Smooth muscle cell (in vitro differentiated cells): ENCODE measurements at regions not wholly inside any gene's neighbourhood (a gene's known extent, or its start where the extent isn't known, plus 50 kb on each side); places are given as distances from the start of the nearest gene placed in this dataset.

Experiments used
- DNase-seq: peaks from one replicate; lab custom pipeline; 2025; ENCODE audit not compliant: unreplicated experiment; lab: John Stamatoyannopoulos, UW
- H2AFZ ChIP-seq: fragments of 200-600 bp; sonication (generic); 2 replicates; pipeline ENCODE4 v1.6.0; 2016; ENCODE audit warnings: antibody characterized with exemption, low read depth, mild to moderate bottlenecking
- H3F3A ChIP-seq: fragments of 200-600 bp; sonication (generic); 2 replicates; pipeline ENCODE4 v1.6.0; 2017; ENCODE audit warnings: antibody characterized with exemption, low read depth
- H3K27ac ChIP-seq: fragments of 200-600 bp; sonication (generic); 2 replicates; pipeline ENCODE4 v1.5.1; 2016; ENCODE audit warnings: low read depth, mild to moderate bottlenecking
- H3K27me3 ChIP-seq: fragments of 200-600 bp; sonication (generic); 2 replicates; pipeline ENCODE4 v1.6.1; 2016; ENCODE audit warnings: low read depth, mild to moderate bottlenecking
- H3K36me3 ChIP-seq: fragments of 200-600 bp; sonication (generic); 2 replicates; pipeline ENCODE4 v1.5.1; 2016; ENCODE audit warnings: low read depth
- H3K4me1 ChIP-seq: fragments of 200-600 bp; sonication (generic); 2 replicates; pipeline ENCODE4 v1.5.1; 2016; ENCODE audit warnings: low read depth
- H3K4me2 ChIP-seq: fragments of 200-600 bp; sonication (generic); 2 replicates; pipeline ENCODE4 v1.6.0; 2016; ENCODE audit warnings: mild to moderate bottlenecking
- H3K4me3 ChIP-seq: fragments of 200-600 bp; sonication (generic); 2 replicates; pipeline ENCODE4 v1.5.1; 2016; ENCODE audit warnings: mild to moderate bottlenecking
- H3K79me2 ChIP-seq: fragments of 200-600 bp; sonication (generic); 2 replicates; pipeline ENCODE4 v1.6.0; 2016; ENCODE audit warnings: low read depth, mild to moderate bottlenecking
- H3K9ac ChIP-seq: fragments of 200-600 bp; sonication (generic); 2 replicates; pipeline ENCODE4 v1.6.0; 2016; ENCODE audit warnings: low read depth
- H3K9me3 ChIP-seq: fragments of 200-600 bp; sonication (generic); replicated peaks from 2 replicates; pipeline ENCODE4 v1.5.1; 2016; ENCODE audit warnings: low read depth
- H4K20me1 ChIP-seq: fragments of 200-600 bp; sonication (generic); 2 replicates; pipeline ENCODE4 v1.6.0; 2016; ENCODE audit warnings: low read depth
- CTCF ChIP-seq: fragments of 200-600 bp; sonication (generic); IDR thresholded peaks from 2 replicates; pipeline ENCODE4 v1.5.1; 2017; ENCODE audit warnings: borderline replicate concordance, mild to moderate bottlenecking, antibody characterized with exemption; ENCODE audit not compliant: insufficient read depth, poor library complexity, severe bottlenecking
- WGBS: methylation state at CpG from one replicate; pipeline ENCODE4 v1.1.7; 2016; ENCODE audit warnings: low lambda C conversion rate; 5-methylcytosine and 5-hydroxymethylcytosine counted together

DNA sequence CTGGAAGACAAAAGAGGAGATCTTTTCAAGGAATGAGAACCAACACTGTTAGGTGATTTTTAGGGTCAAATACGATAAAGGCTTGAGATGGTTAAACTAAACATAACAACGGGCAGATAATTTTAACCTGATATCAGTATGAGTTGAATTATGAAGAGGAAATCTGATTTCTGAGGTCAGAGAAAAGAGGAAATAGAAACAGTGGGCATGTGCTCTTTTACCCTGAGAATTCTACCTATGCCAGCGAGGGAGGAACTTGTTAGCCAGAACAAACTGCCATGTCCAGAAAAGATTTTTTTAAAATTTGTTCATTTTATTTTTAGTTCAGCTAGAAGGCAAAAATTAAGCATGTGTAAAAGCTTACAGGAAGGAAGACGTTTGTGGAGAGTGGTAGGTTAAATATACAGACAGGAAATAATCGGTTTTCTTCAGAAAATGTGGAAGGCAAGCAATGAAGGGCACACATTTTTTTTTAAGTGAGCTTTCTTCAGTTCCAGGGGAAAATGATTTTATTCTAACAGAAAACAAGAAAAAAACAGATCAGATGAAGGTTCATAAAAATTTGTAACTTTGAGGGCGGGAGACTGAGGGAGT is 1745.3 kb downstream of the MRPL39 start:
- DNase-seq = no peak
- Histone ChIP-seq H3K79me2 (no peaks in the 10 kb centered on the region), H3K27ac (no peak overlapping the region), H4K20me1 (no peaks in the 10 kb centered on the region), H3K9me3 (no peaks in the 10 kb centered on the region), H3F3A (no peaks in the 10 kb centered on the region), H3K4me3 (no peak overlapping the region), H2AFZ (no peak overlapping the region), H3K4me1 (no peaks in the 10 kb centered on the region), H3K36me3 (no peaks in the 10 kb centered on the region), H3K4me2 (no peak overlapping the region), H3K9ac (no peak overlapping the region), H3K27me3 (no peaks in the 10 kb centered on the region)
- WGBS = 71% methylated on average over 6 of the region's 6 CpGs
- no peak for TF ChIP-seq CTCF

DNA sequence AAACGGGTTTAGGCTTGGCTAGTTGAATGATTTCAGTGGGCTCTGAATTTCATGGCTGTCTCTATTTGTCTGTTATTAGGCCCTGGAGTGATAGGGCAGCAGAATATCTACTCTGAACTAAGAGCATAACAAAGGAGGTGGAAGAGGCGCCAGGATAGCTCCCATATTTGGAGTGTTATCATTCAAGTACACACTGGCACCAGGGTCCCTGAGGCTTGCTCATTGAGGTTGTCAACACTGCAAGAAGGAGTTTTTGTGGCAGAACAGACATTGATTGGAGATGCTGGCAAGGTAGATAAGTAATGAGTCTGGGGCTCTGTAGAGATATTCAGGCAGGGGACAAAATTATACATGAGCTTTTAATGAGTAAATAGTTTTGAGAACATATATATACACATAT is 1748.4 kb downstream of the MRPL39 start:
- DNase-seq = no peak
- no peak overlapping the region for H3K27ac ChIP-seq
- H3K4me1 ChIP-seq = no peaks in the 10 kb centered on the region
- H2AFZ ChIP-seq = no peak overlapping the region
- no peak for TF ChIP-seq CTCF
- 50% methylated on average over 2 of the region's 2 CpGs for WGBS
- H4K20me1 ChIP-seq = no peaks in the 10 kb centered on the region
- no peaks in the 10 kb centered on the region for H3K27me3 ChIP-seq
- no peaks in the 10 kb centered on the region for H3F3A ChIP-seq
- H3K79me2 ChIP-seq = no peaks in the 10 kb centered on the region
- H3K4me2 ChIP-seq = no peak overlapping the region
- H3K4me3 ChIP-seq = no peak overlapping the region
- H3K9me3 ChIP-seq = no peaks in the 10 kb centered on the region
- H3K36me3 ChIP-seq = no peaks in the 10 kb centered on the region
- H3K9ac ChIP-seq = no peak overlapping the region

GRCh38 chr21:23853796-23854379 is 1753.4 kb downstream of the MRPL39 start:
- Histone ChIP-seq H2AFZ (no peak overlapping the region), H3K27me3 (no peaks in the 10 kb centered on the region), H3K9ac (no peak overlapping the region), H3K36me3 (no peaks in the 10 kb centered on the region), H3K4me1 (no peaks in the 10 kb centered on the region), H3F3A (no peaks in the 10 kb centered on the region), H3K4me2 (no peak overlapping the region), H3K27ac (no peak overlapping the region), H3K4me3 (no peak overlapping the region), H3K9me3 (no peaks in the 10 kb centered on the region), H4K20me1 (no peaks in the 10 kb centered on the region), H3K79me2 (no peaks in the 10 kb centered on the region)
- 64% methylated on average over 1 of the region's 1 CpG for WGBS
- DNase-seq = no peak
- TF ChIP-seq CTCF = peak; percentile 27

- Histone ChIP-seq H3K9ac (no peak overlapping the region), H3F3A (no peaks in the 10 kb centered on the region), H3K4me3 (no peak overlapping the region), H3K4me1 (no peaks in the 10 kb centered on the region), H4K20me1 (no peaks in the 10 kb centered on the region), H3K27me3 (no peaks in the 10 kb centered on the region), H3K79me2 (no peaks in the 10 kb centered on the region), H3K9me3 (peaks cover 12% of the 10 kb centered on the region), H3K4me2 (no peak overlapping the region), H2AFZ (no peak overlapping the region), H3K27ac (no peak overlapping the region), H3K36me3 (no peaks in the 10 kb centered on the region)
- no peak for DNase-seq
- 81% methylated on average over 3 of the region's 3 CpGs for WGBS
- TF ChIP-seq CTCF = no peak
Measured at GRCh38 chr21:23837564-23837963, 1769.7 kb downstream of the MRPL39 start.
